Endothelial cell of umbilical vein (primary cell): ENCODE measurements at regions not wholly inside any gene's neighbourhood (a gene's known extent, or its start where the extent isn't known, plus 50 kb on each side); places are given as distances from the start of the nearest gene placed in this dataset.

Experiments
- BruUV-seq: library from RNA; stranded (reverse); fragments of 400-500 nt; replicated peaks from 2 replicates; lab custom pipeline; 2021; lab: Mats Ljungman, UMichigan
- CTCF ChIA-PET: fragments of 300-600, 350-600 bp; sonication (Branson Sonifier 250); formaldehyde crosslinking; loops from one replicate; lab custom pipeline; 2021; ENCODE audit warnings: antibody characterized with exemption, inconsistent platforms; lab: Charles Lee
- POLR2A ChIA-PET: fragments of 300-600, 350-600 bp; sonication (Branson Sonifier 250); formaldehyde crosslinking; loops from one replicate; lab custom pipeline; 2021; ENCODE audit warnings: antibody characterized with exemption, inconsistent platforms; lab: Charles Lee
- DNase-seq: peaks from one replicate; pipeline ENCODE4 v3.0.0-alpha.2; 2011; ENCODE audit warnings: low read depth, low spot score
- FAIRE-seq: peaks from 2 replicates; lab custom pipeline; 2011; peaks lifted over from hg19 to GRCh38; lab: Jason Lieb, UNC
- H2AFZ ChIP-seq: 2 replicates; pipeline ENCODE4 v1.6.0; 2012; ENCODE audit warnings: low read depth, low read length, control low read depth, inconsistent platforms
- H3K27ac ChIP-seq: 2 replicates; pipeline ENCODE4 v1.5.1; 2011; ENCODE audit warnings: low read depth, mild to moderate bottlenecking, control low read depth, low read length, moderate library complexity; ENCODE audit not compliant: insufficient read depth
- H3K27me3 ChIP-seq, 2 experiments: 2 replicates each; pipeline versions ENCODE4 v1.6.0 to v1.6.1; 2011; ENCODE audit warnings: low read length in 2 of 2, mixed read lengths in 1 of 2; ENCODE audit not compliant: control insufficient read depth in 2 of 2, insufficient read depth in 2 of 2
- H3K36me3 ChIP-seq, 2 experiments: 2 replicates in 1 of 2; 3 replicates in 1 of 2; pipeline ENCODE4 v1.5.1; 2011; ENCODE audit warnings: low read length in 2 of 2, mild to moderate bottlenecking in 1 of 2, moderate library complexity in 1 of 2; ENCODE audit not compliant: control insufficient read depth in 2 of 2, insufficient read depth in 2 of 2; ENCODE audit errors: extremely low read depth in 1 of 2
- H3K4me1 ChIP-seq: 3 replicates; pipeline ENCODE4 v1.5.1; 2011; ENCODE audit warnings: mild to moderate bottlenecking, low read length; ENCODE audit not compliant: control insufficient read depth, insufficient read depth; ENCODE audit errors: extremely low read depth
- H3K4me2 ChIP-seq: 2 replicates; pipeline ENCODE4 v1.6.1; 2011; ENCODE audit warnings: low read length, control low read depth, mixed read lengths; ENCODE audit not compliant: insufficient read depth
- H3K4me3 ChIP-seq, 3 experiments: fragments of 200-600 bp in 1 of 3; sonication (generic), shearing (Covaris generic) in 1 of 3; replicated peaks in 1 of 3; 2 replicates each; pipeline ENCODE4 v1.5.1; 2011 to 2016; ENCODE audit warnings: control low read depth in 3 of 3, low read length in 3 of 3, mild to moderate bottlenecking in 2 of 3, inconsistent platforms in 1 of 3, low read depth in 1 of 3, moderate library complexity in 1 of 3; ENCODE audit not compliant: insufficient read depth in 1 of 3
- H3K79me2 ChIP-seq: 2 replicates; pipeline ENCODE4 v1.6.0; 2012; ENCODE audit warnings: low read length, inconsistent platforms; ENCODE audit not compliant: control insufficient read depth, insufficient read depth
- H3K9ac ChIP-seq: replicated peaks from 2 replicates; pipeline ENCODE3; 2011; ENCODE audit warnings: low read length, control low read depth; ENCODE audit not compliant: insufficient read depth; ENCODE audit errors: extremely low read depth
- H3K9me1 ChIP-seq: replicated peaks from 3 replicates; pipeline ENCODE4 v1.6.0; 2011; ENCODE audit warnings: mild to moderate bottlenecking, low read length; ENCODE audit not compliant: control insufficient read depth, insufficient read depth; ENCODE audit errors: extremely low read depth
- H3K9me3 ChIP-seq: replicated peaks from 2 replicates; pipeline ENCODE4 v1.5.1; 2012; ENCODE audit warnings: low read length, inconsistent platforms; ENCODE audit not compliant: control insufficient read depth, insufficient read depth
- H4K20me1 ChIP-seq: replicated peaks from 2 replicates; pipeline ENCODE3; 2011; ENCODE audit warnings: mild to moderate bottlenecking, low read length; ENCODE audit not compliant: control insufficient read depth, insufficient read depth; ENCODE audit errors: extremely low read depth
- CTCF ChIP-seq, 2 donors: IDR thresholded peaks; 1 replicate in 1 of 2; 2 replicates in 1 of 2; pipeline ENCODE4 v1.5.1; 2011; ENCODE audit warnings: low read length in 2 of 2, mild to moderate bottlenecking in 2 of 2, moderate library complexity in 2 of 2, control low read depth in 1 of 2, inconsistent platforms in 1 of 2, low read depth in 1 of 2; ENCODE audit not compliant: insufficient read depth in 1 of 2; ENCODE audit errors: extremely low read depth in 1 of 2
- EZH2 ChIP-seq: IDR thresholded peaks from 2 replicates; pipeline ENCODE4 v1.6.1; 2012; ENCODE audit warnings: borderline replicate concordance, low read depth, mild to moderate bottlenecking, moderate library complexity, low read length, inconsistent platforms; ENCODE audit not compliant: severe bottlenecking
- FOS ChIP-seq: IDR thresholded peaks from 2 replicates; pipeline ENCODE4 v1.6.1; 2011; ENCODE audit warnings: mild to moderate bottlenecking, low read length, moderate library complexity, borderline replicate concordance; ENCODE audit not compliant: insufficient read depth
- GATA2 ChIP-seq: IDR thresholded peaks from 2 replicates; pipeline ENCODE4 v1.7.0; 2011; ENCODE audit warnings: low read depth, mild to moderate bottlenecking, moderate library complexity, mixed read lengths, low read length; ENCODE audit not compliant: insufficient read length, insufficient read depth
- JUN ChIP-seq: IDR thresholded peaks from 2 replicates; pipeline ENCODE4 v1.6.1; 2011; ENCODE audit warnings: borderline replicate concordance, low read depth; ENCODE audit not compliant: insufficient read length, insufficient read depth
- MAX ChIP-seq: IDR thresholded peaks from 2 replicates; pipeline ENCODE4 v1.6.1; 2011; ENCODE audit not compliant: insufficient read depth, insufficient read length
- MYC ChIP-seq: IDR thresholded peaks from one replicate; pipeline ENCODE4 v1.6.1; 2011; ENCODE audit warnings: mild to moderate bottlenecking, low read depth, low read length
- POLR2A ChIP-seq: IDR thresholded peaks from 2 replicates; pipeline ENCODE4 v1.6.1; 2012; ENCODE audit warnings: low read depth, mild to moderate bottlenecking, control low read depth, low read length
- POLR2AphosphoS5 ChIP-seq: IDR thresholded peaks from 2 replicates; pipeline ENCODE4 v1.6.1; 2012; ENCODE audit warnings: low read depth, mild to moderate bottlenecking, control low read depth, low read length, moderate library complexity; ENCODE audit not compliant: insufficient read depth
- dilution Hi-C: fragments of 300-500 bp; cut with MboI; formaldehyde crosslinking; loops from one replicate; pipeline ENCODE4 v1.15.0; 2019; ENCODE audit warnings: low sequenced_read_pairs; ENCODE audit not compliant: extremely low pct_ligation_motif_present
- intact Hi-C: fragments of 100-400 bp; cut with micrococcal nuclease; formaldehyde crosslinking; loops from one replicate; pipeline ENCODE4 v1.10.0; 2022

- no TSS peak for BruUV-seq
- TF ChIP-seq CTCF (IDR thresholded peaks at IDR 0.05; ENCODE audit: extremely low read depth in 1 of 2, insufficient read depth in 1 of 2, low read depth in 1 of 2, low read length in 2 of 2) (no peak), POLR2AphosphoS5 (no peak), JUN (no peak), FOS (no peak), MAX (no peak), GATA2 (no peak), EZH2 (no peak), MYC (no peak), POLR2A (no peak)
- no peaks in the 10 kb centered on the region for H4K20me1 ChIP-seq
Measured at GRCh38 chr3:159803459-159803858, 185.2 kb upstream of the IL12A start.

More at GRCh38 chr3:159803459-159803858, 185.2 kb upstream of the IL12A start:
- POLR2A ChIA-PET, result interaction anchor here (1.3 kb wide), 1 partner anchor 28 kb away, joined by 3 read pairs; no protein-coding TSS in a partner anchor
- intact Hi-C loops (loop anchor here (10.0 kb wide), 1 partner anchor 349 kb away; no protein-coding TSS in a partner anchor), dilution Hi-C loops (no loop called here)
- CTCF ChIA-PET, result interaction anchor here (0.7 to 7.2 kb wide), 19 partner anchors 8 to 541 kb away, joined by 3 to 124 read pairs (median 13); no protein-coding TSS in a partner anchor
- Histone ChIP-seq H3K27ac (no peak overlapping the region), H3K9ac (no peak overlapping the region), H3K9me1 (no peaks in the 10 kb centered on the region), H2AFZ (no peak overlapping the region), H3K4me1 (peaks cover 18% of the 10 kb centered on the region), H3K79me2 (peaks cover 82% of the 10 kb centered on the region), H3K36me3 (no peaks in the 10 kb centered on the region), H3K4me2 (no peak overlapping the region), H3K9me3 (no peaks in the 10 kb centered on the region), H3K4me3 (no peak overlapping the region), H3K27me3 (no peaks in the 10 kb centered on the region)
- peak; percentile 29 for DNase-seq
- FAIRE-seq, result no peak
